NCI-H2029 (cell line): ENCODE measurements at regions not wholly inside any gene's neighbourhood (a gene's known extent, or its start where the extent isn't known, plus 50 kb on each side); places are given as distances from the start of the nearest gene placed in this dataset.

Experiments
- DNase-seq: peaks from one replicate; lab custom pipeline; 2025; lab: John Stamatoyannopoulos, UW

GRCh38 chr2:8536686-8537561, 144.9 kb upstream of the ID2 start:
- no peak for DNase-seq

DNA sequence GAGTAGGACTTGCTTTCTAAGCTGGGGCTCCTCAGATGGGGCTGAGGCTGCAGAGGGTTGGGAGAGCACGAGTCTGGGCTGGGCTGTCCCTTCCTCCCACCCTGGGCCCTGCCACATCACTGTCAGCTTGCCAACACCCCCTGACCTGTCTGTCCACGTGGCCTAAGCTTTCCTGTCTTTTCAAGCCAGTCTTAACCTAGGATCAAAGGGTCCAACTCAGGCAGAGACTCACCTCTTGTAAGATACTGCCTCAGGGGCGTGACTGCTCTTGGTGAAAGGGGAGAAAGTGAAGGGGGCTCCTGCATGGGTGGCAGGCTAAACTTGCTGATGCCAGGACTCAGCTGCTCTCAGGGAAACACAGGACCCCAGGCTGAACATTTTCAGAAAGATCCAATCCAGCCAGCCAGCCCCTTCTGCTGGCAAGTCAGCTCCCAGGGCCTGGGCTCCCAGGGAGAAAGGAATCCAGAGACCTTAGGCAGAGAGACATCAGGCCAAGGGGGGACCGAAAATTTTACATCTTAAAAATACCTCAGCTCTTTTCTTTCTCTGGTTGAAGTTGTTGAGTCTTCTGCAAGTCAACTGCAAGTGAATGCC, 144.2 kb upstream of the ID2 start:
- DNase-seq: no peak

DNA sequence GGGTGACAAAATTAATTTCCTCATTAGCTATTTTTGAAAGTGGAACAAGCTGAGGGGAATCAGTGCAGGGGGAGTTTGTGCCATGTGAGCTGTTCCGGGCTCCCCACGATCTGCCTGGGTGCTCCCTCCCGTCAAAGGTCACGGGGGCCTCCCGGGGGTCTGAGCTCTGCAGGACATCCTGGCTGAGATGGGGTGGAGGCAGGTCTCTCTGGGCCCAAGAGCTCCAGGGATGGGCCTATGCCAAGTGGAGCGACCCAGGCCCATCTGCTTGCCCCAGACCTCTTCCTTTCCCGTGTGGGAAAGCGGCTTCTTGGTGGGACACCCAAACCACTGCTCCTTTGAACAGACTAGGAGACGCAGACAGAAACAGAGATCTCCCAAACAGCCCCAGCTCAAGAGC, 143.3 kb upstream of the ID2 start:
- no peak for DNase-seq

DNA sequence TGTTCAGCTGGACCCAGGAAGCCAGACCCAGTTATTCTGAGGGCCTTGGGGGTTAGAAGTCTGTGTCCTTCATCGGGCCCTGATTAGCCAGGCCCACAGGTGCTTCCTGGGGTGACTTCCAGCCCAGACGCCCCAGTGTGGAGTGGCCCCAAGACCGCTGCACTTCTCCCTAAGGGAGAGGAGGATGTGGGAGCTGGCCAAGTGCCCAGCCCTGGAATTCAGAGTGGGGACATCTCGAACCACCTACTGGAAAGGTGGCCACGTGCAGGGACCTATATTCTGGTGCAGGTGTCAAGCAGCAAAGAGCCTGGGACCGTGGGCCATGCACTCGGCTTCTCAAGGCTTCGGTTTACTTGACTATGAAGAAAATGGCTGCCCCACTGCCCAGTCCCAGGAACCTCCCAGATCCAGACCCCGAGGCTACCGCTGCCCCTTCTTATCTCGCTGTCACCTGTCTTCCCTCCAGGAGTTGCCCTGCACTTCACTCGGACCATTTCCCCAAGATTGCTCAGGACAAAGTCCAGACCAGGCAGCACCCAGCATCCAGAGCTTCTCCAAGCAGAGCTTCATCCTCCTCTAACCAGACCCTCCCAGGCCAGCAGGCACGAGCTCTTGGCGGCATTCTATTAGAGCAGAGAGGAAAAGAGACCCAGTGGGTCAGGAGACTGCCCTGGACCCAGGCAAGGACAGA, 142.8 kb upstream of the ID2 start:
- DNase-seq: no peak

GRCh38 chr2:8539743-8540551, 141.9 kb upstream of the ID2 start:
- DNase-seq: no peak

- no peak for DNase-seq
These were observed 141.3 kb upstream of the ID2 start for GRCh38 chr2:8540552-8541055.

DNA sequence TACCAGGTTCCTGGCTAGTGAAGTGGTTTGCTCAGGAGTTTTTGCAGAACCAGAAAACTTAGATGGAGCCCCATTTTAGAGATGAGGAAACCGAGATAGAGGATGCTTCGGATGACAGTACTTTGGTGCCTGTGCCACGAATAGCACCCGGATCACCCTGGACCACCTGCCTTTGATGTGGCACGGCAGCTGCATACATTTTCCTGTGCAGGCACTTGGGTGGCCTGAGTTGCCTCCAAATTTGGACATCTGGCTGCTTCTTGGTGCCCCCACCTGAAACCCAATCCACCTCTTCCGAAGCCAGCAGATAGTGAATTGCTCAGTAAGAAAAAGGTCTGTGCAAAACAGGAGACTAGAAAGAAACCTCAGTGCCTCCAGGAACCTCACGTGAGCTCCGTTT, 140.6 kb upstream of the ID2 start:
- no peak for DNase-seq

DNA sequence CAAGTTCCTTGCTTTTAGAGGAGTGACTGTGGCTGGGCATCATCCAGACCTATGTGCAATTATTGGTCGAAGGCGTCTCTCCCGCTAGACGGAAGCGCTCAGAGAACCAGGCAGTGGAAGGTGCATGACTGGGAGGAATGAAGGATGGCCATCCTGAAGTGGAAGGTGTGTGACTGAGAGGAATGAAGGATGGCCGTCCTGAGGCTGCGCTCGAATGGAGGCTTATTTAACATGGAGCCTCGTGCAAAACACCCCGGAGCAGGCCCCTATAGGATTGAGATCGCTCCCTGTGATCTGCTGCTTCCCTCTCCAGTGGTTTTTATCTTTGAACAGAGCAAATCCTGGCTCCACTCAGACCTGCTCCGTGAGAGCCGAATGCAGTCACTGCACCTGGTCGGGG, 140.2 kb upstream of the ID2 start:
- DNase-seq: no peak

DNA sequence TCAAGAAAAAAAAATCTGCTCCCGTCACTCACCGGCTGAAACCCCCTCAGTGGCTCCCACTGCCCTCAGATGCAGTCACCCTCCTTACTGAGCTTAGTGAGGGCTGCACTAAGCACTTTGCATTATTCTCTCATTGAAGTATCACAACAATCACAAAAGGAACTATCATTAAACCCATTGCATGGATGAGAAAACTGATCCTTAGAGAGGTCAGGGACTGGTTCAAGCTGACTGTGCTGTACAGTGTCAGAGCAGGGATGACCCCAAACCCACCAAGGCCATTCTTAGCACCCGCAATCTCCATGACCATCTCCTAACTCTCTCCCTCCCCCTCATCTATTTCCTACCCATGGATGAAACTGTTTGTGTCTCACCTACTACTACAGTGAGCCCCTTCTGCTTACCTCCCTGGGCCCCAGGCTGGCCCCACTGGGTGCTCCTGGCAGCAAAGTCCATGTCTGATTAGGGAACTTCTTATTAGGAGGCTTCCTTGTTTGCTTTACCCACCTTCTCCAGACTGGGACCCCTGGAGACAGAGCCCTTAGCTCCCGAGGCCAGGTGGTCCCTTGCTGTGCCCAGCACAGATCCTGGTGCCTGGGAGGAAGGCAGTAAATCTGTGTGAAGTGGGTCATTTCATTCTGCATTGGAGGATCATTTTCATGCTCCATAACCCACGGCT, 139.3 kb upstream of the ID2 start:
- DNase-seq: no peak

DNA sequence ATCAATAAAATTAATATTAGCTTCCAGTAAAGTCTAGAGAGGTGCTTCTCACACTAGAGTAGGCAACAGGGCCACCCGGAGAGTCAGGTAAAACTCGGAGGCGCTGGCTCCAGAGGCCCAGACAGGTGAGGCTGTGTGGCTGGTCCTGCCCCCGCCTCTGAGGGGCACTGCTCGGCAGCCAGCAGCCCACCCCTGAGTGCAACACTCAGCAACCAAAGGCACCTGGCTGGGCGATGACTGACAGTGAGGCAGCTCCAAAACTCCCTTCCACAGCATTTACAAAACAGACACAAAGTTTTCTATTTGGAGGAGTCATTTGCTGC, 138.8 kb upstream of the ID2 start:
- no peak for DNase-seq

GRCh38 chr2:8543383-8544170, 138.3 kb upstream of the ID2 start:
- DNase-seq: peak; percentile 19

GRCh38 chr2:8544171-8544785, 137.6 kb upstream of the ID2 start:
- DNase-seq: no peak

DNA sequence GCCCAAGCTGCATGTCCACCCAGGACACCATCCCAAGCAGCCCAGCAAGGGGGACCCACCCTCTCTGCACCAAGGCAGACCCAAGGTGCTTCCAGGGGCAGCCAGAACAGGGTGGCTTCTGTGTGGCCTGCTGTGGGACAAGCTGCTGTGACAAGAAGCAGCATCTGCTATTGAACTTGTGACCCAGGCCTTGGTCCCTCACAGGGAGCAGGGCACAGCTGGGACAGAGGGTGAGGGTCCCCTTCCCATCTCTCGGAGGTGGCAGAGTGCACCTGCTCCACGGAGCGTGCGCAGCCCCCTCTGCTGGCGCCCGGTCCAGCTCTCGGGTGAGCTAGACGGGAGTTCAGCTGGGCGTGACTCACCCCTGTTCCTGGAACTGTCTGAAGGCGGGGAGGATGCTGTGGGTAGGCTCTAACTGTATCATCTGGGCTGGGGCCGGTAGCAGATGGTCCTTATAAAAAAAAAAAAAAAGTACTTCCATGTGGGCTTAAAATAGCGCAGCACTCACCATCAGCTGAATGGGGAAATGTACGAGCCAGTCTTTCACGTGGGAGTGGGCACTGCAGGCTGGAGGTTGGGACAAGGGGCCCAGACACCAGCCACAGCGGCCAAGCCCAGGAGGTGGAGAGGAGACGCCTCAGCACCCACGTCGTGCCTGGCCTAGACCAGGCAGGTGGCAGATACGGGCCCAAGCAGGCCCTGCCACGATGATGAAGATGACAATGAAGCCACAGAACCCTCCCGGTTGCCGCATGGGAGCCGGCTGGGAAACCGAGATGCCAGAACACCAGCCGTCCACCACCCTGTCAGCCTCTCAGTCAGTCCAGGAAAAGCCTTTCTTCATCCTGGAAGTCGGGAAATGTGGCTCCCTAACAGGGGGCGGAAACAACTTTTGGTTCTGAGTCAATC, 136.8 kb upstream of the ID2 start:
- no peak for DNase-seq

DNA sequence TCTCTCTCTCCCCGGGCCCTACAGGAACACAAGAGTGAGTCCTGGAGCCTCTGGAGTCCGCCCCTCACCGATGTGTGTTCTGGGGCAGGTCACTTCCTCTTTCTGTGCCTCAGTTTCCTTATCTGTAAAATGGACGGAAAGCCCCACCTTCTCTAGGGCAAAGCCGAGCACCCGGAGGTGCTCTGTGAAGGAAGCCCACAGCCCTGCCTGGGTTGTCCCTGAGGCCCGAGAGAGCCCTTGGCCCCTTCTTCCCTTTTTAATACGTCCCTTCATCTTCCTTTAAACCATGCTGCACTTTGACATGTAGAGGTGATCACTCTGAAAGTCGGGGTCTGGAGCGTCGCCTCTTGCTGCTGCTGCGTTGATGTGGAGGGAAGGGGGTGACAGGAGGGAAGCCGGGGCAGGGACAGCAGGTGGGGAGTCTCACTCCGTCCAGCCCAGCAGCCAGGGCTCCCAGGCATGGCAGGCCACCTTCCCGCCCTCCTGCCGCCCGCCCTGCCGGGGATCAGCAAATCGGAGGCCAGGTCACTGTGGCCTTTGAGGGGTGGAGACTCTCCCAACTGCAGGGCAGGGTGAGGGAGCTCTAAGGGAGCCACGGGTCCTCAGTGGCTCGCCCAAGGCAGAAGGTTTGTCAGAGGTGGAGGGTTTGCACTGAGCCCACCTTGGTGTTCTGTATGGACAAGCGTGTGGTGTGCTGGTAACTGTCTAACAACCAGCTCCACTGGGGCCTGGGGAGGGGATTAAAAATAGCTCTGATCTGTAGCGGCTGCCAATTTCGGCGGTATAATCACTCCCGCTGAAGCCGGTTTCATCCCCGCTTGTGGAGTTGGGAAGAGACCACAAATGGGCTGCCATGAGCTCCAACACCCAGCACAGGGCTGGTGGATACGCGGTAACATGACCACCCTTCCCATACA, 135.9 kb upstream of the ID2 start:
- no peak for DNase-seq

DNA sequence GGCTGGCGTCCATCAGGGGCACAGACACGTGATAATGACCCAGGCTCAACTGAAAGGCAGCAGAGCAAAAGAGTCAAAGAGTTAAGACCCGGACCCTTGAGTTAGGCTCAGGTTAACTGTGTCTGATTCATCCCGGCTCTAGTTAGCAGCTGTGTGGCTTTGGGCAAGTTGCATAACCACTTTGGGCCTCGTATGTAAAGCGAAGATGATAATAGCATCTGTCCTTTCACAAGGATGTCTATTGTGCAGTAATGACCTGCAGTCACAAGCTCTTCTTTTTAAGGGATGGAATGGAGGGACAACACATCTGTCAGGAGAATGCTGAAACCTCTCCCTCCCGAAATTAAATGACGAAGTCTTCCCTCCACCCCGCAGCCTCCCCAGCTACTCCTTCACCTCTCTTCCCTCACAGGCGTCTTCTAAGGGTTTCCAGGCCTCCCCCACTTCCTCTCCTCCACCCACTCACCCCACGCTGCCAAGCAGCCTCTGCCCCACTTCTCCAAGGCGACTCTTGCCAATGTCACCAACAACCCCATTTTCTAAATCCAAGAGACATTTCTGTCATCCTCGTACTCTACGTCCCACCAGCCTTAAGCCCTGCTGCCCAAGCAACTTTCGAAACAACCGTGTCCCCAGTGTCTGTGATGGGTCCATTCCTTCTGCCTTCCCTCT, 135.1 kb upstream of the ID2 start:
- no peak for DNase-seq

DNA sequence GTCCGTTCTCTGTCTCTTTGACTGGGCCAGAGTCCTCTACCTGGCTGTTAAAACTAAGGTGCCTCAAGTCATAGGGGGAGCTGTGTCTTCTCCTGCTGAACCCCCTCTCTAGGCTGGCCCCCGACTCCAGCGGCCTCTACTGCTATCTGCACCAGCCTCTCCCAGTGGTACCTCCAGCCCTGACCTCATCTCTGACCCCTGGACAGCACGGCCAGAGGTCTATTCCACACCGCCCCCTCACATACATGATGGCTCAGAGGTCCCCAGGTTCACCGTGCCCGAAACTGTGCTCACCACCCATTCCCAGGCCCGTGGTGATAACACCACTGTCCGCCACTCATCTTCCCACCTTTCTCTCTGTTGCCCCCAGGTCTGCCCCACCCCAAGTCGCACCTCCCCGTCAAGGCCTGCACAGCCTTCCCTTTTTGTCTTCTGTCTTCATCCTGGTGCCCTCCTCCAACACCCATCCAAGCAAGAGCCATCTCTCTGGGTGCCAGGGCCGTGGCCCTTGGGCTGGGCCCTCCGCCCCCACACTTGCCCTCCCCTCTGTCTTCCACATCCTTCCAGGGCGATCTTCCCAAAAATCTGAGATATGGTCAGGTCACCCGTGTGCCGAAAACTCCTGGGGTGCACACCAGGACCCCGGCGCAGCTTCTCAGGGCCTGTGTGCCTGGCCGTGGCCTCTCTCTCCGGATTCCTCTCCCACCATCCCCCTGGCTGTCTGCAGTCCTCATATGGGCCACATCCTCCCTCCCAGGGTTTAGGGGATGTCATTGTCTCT, 134.4 kb upstream of the ID2 start:
- DNase-seq: no peak

GRCh38 chr2:8548065-8548618, 133.7 kb upstream of the ID2 start:
- no peak for DNase-seq
